ENCODE measurements at regions not wholly inside any gene's neighbourhood (a gene's known extent, or its start where the extent isn't known, plus 50 kb on each side); places are given as distances from the start of the nearest gene placed in this dataset.
"Not testable (repeated sequence)": the region's sequence is repeated elsewhere in the genome, so short reads cannot be mapped to it uniquely, and the experiment has no call there.

- in situ Hi-C loops (cut with HindIII; ENCODE audit: low sequenced_read_pairs) = no loop called here
These were observed 1498.8 kb downstream of the MAT2B start for GRCh38 chr5:165004175-165004574.

DNA sequence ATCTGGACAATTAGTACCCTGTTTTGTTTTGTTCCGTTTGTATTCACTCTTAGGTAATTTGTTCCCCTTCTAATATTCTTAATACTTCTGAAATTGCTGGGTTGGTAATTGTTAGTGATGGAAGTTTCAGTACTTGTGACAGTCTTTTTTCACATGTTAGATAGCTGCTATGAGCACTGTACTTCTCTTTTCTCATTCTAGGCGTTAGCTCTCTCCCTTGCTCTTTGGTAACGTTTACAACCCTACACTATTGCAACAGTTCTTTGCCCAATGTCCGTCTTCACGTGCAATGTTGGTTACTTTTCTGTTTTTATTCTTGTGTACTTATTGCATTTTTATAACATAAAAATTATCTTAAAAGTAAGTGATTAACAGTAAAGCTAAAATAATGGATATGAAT is 1509.0 kb downstream of the MAT2B start:
- in situ Hi-C loops (cut with HindIII; ENCODE audit: low sequenced_read_pairs) = no loop called here

GRCh38 chr5:165015126-165015525 is 1509.7 kb downstream of the MAT2B start:
- in situ Hi-C loops (cut with HindIII; ENCODE audit: low sequenced_read_pairs) = no loop called here

- in situ Hi-C loops (cut with HindIII; ENCODE audit: low sequenced_read_pairs) = no loop called here
These were observed 1510.1 kb downstream of the MAT2B start for GRCh38 chr5:165015547-165015946.

DNA sequence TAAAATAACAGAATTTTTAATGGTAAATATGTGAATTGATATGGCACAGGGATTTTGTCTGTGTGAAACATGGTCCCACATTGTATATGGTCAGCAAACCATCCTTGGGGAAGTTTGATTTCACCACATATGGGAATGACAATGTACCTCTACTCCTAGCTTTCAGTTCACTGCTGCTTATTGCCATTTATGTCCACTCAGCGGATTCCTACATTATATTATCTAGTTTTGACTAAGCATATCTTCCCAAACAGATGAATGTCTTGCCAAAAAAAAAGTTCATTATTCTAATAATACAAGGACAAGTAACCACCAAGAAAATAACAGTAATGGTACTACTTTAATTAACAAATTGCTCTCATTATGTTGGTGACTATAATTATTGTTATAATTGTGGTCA is 1521.6 kb downstream of the MAT2B start:
- in situ Hi-C loops (cut with HindIII; ENCODE audit: low sequenced_read_pairs) = no loop called here

GRCh38 chr5:165028356-165028755 is 1522.9 kb downstream of the MAT2B start:
- in situ Hi-C loops (cut with HindIII; ENCODE audit: low sequenced_read_pairs) = no loop called here

DNA sequence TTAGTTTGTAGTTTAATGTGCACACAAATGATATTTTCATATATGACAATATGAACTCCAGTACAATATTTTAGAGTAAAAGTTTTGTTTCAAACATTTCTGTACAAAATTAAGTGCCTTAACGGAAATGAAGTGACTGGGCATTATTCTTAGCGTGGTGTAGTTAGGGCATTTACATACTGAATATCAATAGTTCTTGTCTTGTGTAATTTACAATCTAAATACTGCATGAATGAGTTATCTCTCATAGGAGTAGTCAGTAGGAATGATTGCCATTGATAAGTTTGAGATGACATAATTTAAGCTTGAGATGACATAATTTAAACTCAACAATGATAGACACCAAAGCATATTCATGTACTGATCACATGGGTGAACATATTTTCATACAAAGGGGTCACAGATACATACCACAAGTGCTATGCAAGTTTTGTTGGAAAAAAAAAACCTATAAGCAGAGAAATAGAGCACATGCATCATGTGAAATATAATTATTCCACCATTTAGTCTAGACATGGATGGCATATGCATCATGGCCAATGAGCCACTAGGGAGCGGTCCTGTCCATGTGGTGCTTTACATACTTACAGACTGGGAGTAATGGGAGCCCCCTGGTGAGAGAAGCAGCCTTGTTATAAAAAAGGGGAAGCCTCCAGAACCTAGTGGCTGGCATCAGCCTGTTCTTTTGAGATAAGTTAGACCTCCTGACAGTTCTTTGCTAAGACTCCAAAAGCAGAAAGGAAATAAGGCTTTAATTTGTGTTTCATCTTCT is 1523.9 kb downstream of the MAT2B start:
- in situ Hi-C loops (cut with HindIII; ENCODE audit: low sequenced_read_pairs) = no loop called here

DNA sequence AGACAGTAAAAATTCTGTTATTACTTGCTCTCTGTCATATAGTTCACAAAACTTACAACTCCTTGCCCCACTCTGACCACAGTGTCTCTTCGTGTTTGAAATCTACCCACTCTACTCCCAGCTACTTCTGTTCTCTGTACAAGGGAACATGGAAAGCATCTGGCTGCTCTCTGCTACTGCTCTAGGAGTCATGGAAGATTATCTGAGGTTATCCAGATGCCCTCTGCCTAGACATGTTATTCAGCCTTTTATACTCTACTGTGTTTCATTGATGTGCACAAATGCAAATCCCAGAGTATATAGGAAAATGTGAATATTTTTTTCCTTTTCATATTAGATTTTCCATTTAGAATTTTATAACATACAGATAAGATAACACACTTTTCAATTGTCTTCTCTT is 1525.6 kb downstream of the MAT2B start:
- in situ Hi-C loops (cut with HindIII; ENCODE audit: low sequenced_read_pairs) = no loop called here

- in situ Hi-C loops (cut with HindIII; ENCODE audit: low sequenced_read_pairs) = no loop called here
These were observed 1526.0 kb downstream of the MAT2B start for GRCh38 chr5:165031371-165031770.

- in situ Hi-C loops (cut with HindIII; ENCODE audit: low sequenced_read_pairs) = no loop called here
These were observed 1530.1 kb downstream of the MAT2B start for GRCh38 chr5:165035520-165035919.

GRCh38 chr5:165039748-165040147 is 1534.3 kb downstream of the MAT2B start:
- in situ Hi-C loops (cut with HindIII; ENCODE audit: low sequenced_read_pairs) = no loop called here

- in situ Hi-C loops (cut with HindIII; ENCODE audit: low sequenced_read_pairs) = not testable (repeated sequence)
These were observed 1540.5 kb downstream of the MAT2B start for GRCh38 chr5:165045941-165046340.

DNA sequence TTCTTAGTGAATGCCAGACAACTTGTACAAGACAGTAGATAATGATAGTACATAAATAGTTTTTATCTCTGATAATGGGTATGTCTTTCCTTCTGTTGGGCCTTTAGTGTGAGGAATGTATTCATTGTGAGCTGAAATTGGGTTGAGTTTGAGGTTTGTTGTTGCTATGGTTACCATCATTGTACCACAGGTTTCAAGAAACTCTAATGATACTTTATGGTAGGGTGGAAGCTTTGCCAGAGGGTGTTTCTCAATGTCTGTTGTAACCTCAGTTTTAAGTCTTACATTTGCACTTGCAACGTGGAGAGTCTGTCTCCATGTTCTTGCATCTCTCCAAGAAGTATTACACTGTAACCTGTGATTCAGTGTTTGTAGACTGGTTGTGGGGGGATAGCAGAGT is 1550.1 kb downstream of the MAT2B start:
- in situ Hi-C loops (cut with HindIII; ENCODE audit: low sequenced_read_pairs) = no loop called here

- in situ Hi-C loops (cut with HindIII; ENCODE audit: low sequenced_read_pairs) = no loop called here
These were observed 1551.7 kb downstream of the MAT2B start for GRCh38 chr5:165057145-165057544.

- in situ Hi-C loops (cut with HindIII; ENCODE audit: low sequenced_read_pairs) = no loop called here
These were observed 1561.4 kb downstream of the MAT2B start for GRCh38 chr5:165066751-165067385.

DNA sequence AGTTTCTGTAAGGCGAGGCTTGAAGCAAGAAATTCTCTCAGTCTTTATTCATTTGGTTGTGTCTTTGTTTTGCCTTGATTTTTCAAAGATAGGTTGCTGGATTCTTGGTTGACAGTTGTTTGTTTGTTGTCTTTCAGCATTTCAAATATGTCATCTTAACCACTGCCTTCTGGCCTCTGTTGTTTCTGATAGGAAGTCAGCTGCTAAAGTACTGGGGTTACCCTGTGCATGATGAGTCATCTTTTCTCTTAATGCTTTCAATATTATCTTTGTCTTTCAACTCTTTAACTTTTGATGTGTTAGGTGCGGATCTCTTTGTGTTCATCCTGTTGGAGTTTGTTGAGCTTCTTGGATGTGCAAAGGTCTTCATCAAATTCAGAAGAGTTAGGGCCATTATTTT is 1571.3 kb downstream of the MAT2B start:
- in situ Hi-C loops (cut with HindIII; ENCODE audit: low sequenced_read_pairs) = no loop called here

DNA sequence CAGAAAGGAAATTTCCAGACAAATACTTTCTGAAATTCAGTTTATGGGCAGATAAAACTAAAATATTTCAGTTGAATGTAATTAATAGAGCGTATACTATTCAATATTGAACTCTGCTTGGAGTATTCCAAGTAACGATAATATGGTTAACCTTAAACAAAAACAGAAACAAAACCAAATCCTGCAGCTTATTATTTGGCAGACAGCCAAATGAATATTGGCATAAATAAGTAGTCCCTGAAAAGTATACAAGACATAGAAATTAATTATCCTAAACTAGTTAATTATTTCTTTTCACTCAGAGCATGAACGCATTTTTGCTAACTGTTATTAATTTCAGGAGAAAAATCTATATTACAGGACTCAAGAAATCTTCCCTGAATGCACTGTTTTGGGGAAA is 1574.0 kb downstream of the MAT2B start:
- in situ Hi-C loops (cut with HindIII; ENCODE audit: low sequenced_read_pairs) = no loop called here

DNA sequence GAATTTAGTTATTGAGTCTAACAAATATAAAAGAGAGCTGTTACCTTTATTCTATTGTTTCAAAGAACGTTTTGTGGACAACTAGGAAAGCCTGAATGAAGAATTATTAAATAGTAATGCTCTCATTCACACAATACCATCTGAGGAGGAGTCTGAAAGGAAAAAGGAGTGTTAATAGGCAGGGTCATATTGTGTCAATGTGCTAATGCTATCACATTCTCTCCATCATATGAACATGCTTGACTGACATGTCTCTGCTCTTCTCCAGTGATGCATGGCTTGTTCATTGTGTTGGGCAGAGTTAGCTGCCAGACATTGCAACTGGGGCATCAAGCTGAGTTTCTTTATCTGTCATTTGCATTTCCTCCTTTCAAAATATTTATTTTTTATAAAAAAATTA is 1578.0 kb downstream of the MAT2B start:
- in situ Hi-C loops (cut with HindIII; ENCODE audit: low sequenced_read_pairs) = no loop called here

- in situ Hi-C loops (cut with HindIII; ENCODE audit: low sequenced_read_pairs) = no loop called here
These were observed 1581.0 kb downstream of the MAT2B start for GRCh38 chr5:165086465-165086864.

GRCh38 chr5:165094782-165095181 is 1589.4 kb downstream of the MAT2B start:
- in situ Hi-C loops (cut with HindIII; ENCODE audit: low sequenced_read_pairs) = no loop called here

GRCh38 chr5:165101709-165102108 is 1596.3 kb downstream of the MAT2B start:
- in situ Hi-C loops (cut with HindIII; ENCODE audit: low sequenced_read_pairs) = no loop called here

DNA sequence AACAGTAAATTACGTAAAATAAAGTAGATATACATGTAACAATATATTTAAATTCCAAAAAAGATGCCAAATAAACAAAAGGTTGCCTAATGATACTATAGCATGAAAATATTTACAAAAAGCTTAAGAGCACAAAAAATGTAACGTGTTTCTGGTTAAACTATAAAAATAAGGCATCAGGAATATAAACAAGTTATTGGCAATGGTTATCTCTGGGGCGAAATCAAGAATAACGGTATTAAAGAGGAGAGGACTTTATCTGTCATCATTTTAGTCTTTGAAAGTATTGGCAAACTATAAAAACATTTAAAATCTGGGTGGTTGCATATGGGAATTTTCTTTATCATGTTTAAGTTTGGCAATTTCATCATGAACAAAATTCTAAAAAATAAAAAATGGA is 1599.2 kb downstream of the MAT2B start:
- in situ Hi-C loops (cut with HindIII; ENCODE audit: low sequenced_read_pairs) = no loop called here

- in situ Hi-C loops (cut with HindIII; ENCODE audit: low sequenced_read_pairs) = no loop called here
These were observed 1603.4 kb downstream of the MAT2B start for GRCh38 chr5:165108809-165109208.
